Mucosa of rectum (tissue), 2 donors: ENCODE measurements at regions not wholly inside any gene's neighbourhood (a gene's known extent, or its start where the extent isn't known, plus 50 kb on each side); places are given as distances from the start of the nearest gene placed in this dataset.
"Not testable (repeated sequence)": the region's sequence is repeated elsewhere in the genome, so short reads cannot be mapped to it uniquely, and the experiment has no call there.

ENCODE experiments used
- H3K27ac ChIP-seq, 2 donors: one replicate each; pipeline ENCODE4 v1.7.0; 2013; ENCODE audit warnings: inconsistent platforms in 2 of 2, low read depth in 2 of 2, low read length in 2 of 2
- H3K27me3 ChIP-seq, 2 donors: one replicate each; pipeline ENCODE4 v1.7.0; 2013; ENCODE audit warnings: low read length in 2 of 2; ENCODE audit not compliant: control insufficient read depth in 2 of 2, insufficient read depth in 2 of 2
- H3K36me3 ChIP-seq, 2 donors: one replicate each; pipeline ENCODE4 v1.7.0; 2013; ENCODE audit warnings: low read length in 2 of 2; ENCODE audit not compliant: control insufficient read depth in 2 of 2, insufficient read depth in 2 of 2
- H3K4me1 ChIP-seq, 2 donors: one replicate each; pipeline ENCODE4 v1.7.0; 2013; ENCODE audit warnings: low read length in 2 of 2, mild to moderate bottlenecking in 1 of 2; ENCODE audit not compliant: control insufficient read depth in 2 of 2, insufficient read depth in 2 of 2
- H3K4me3 ChIP-seq, 2 donors: one replicate each; pipeline ENCODE4 v1.7.0; 2013; ENCODE audit warnings: low read length in 2 of 2
- H3K9ac ChIP-seq, 2 donors: one replicate each; pipeline ENCODE4 v1.7.0; 2013; ENCODE audit warnings: low read length in 2 of 2, low read depth in 1 of 2, mild to moderate bottlenecking in 1 of 2
- H3K9me3 ChIP-seq, 2 donors: one replicate each; pipeline ENCODE4 v1.7.0; 2013; ENCODE audit warnings: low read length in 2 of 2; ENCODE audit not compliant: control insufficient read depth in 2 of 2
- donor health status: healthy.
- donor health status: Normal muscosa, but diverticular disease.

DNA sequence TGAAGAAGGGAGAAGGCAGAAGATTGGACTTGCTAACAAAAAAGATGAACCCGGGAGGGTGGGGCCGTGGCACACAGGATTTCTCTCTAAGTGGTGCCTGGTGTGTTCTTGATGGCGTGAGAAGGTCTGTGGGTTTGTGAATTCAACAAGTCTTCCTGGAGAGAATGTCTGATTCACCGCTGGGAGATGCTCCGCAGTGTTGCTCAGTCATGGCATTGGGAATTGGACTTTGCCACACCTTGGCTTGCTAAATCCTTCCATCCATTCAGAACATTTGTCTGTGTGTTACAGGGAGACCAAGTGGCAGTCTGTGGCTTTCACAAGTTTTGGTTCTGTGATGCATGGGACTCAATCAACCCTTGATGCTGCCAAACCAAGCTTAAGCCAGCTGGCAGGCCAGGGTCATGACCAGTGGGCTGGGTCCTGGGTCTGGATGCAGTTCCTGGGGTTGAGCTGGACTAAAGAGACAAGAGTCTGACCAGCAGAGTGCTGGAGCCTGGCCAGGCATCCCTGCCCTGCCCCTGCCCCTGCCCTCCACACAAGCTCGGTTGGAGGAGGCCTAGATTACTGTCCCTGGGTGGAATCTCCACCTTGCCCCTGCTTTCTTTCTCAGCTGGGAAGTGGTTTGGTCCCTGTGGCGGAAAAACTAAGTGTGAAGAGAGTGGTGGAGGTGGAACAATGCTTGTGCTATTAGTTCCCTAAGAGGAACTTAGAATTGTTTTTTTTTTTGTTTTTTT lies 3073.7 kb downstream of the RPIA start:
- peaks cover 2 to 12% of the 10 kb centered on the region in 2 donors for H3K4me1 ChIP-seq
- H3K9ac ChIP-seq, H3K27me3 ChIP-seq, H3K36me3 ChIP-seq, H3K4me3 ChIP-seq, H3K9me3 ChIP-seq, H3K27ac ChIP-seq: not testable (repeated sequence)

DNA sequence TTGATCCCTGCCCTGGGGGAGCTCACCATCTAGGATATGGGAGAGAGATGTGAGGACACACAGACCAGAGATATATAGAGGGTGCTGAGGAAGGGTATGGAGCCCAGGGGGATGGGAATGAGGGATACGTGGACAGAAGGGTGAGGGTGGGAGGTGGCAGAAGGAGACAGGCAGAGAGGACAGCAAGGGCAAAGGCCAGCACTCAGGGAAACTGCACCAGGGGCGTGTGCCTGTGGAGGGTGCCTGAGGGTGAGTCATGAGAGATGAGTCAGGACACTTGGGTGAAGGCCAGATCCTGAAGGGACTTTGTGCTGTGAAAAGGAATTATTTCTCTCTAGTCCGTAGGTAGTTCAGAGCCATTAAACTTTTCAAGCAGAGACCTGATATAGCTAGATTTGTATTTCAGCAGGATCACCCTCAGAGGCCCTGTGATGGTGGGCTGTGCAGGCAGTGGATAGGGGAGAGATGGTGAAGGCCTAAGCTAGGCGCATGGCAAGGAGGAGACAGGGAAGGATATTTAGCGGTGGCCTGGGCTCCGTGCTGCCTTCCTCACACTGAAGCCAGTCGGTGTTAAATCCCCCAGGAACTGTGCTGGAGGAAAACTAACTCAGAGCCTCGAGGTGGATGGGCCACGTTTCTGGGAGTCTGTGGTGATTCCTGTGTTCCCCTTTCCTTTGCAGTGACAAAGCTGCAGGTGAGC lies 3075.0 kb downstream of the RPIA start:
- H3K9me3 ChIP-seq, H3K36me3 ChIP-seq, H3K4me3 ChIP-seq, H3K9ac ChIP-seq, H3K27me3 ChIP-seq: not testable (repeated sequence)
- Histone ChIP-seq H3K27ac (peak overlapping the region in 1 of 2 donors; percentile 27), H3K4me1 (peaks cover 2 to 12% of the 10 kb centered on the region in 2 donors)

DNA sequence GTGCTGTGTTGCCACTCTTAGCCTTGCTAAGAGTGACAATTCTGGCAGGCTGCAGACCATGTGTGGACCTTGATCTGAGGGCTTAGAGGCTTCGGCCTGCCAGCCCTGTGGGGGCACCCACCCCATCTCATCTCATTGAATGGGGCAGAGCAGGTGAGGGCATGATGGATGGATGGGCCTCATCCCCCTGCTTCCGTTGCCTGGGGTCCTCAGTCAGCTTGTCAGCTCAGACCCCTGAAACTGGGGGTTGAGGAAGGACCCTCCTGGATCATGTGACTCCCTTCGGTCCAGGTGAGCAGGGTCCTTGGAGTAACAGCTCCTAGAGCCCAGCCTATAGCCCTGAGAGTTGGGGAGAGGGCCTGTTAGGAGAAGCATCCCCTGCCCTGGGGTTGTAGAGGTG lies 3076.8 kb downstream of the RPIA start:
- H3K4me3 ChIP-seq, H3K27me3 ChIP-seq, H3K36me3 ChIP-seq, H3K27ac ChIP-seq, H3K9me3 ChIP-seq, H3K9ac ChIP-seq, H3K4me1 ChIP-seq: not testable (repeated sequence)

DNA sequence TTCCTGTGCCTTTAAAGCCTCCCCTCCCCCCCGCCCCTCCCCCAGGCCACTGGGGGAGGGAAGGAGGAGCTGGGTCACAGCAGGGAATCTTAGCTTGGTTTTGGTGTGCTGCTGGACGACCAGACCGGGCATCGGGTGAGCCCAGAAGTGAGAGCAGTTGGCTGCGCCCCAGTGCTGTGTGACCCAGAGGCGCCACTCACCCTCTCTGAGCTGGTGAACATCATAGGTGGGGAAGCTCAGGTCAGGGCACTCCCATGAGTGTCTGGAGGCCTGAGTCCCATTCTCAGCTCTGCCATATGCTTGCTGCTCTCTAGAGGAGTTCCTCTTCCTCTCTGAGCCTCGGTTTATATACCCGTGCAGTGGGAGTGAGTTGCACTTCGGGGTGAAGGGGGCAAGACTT lies 3077.5 kb downstream of the RPIA start:
- H3K4me1 ChIP-seq, H3K9ac ChIP-seq, H3K36me3 ChIP-seq, H3K4me3 ChIP-seq, H3K27me3 ChIP-seq, H3K9me3 ChIP-seq, H3K27ac ChIP-seq: not testable (repeated sequence)

DNA sequence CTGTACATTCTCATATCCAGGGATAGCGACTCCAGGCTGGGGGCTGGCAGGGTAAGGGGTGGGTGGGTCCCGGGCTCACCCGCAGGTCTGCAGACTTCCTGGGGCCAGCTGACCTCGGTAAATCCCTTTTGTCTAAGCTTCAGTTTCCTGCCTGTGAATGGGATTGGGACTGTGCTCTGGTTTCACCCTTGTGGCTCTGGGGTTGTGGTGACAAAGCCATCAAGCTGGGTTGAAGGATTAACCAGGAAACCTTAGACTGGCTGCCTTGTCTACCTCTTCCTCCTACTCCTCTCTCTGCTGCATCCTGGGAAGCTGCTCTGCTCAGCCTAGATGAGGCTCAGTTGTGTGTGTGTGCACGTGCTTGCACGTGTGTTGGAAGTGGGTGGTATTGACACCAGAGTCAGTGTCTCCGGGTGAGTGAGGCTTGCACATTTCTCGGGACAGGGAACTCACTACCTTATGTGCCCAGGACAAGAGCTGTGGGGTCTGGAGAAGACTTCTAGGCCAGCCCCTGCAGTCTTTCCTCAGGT lies 3078.6 kb downstream of the RPIA start:
- not testable (repeated sequence) for H3K4me1 ChIP-seq, H3K36me3 ChIP-seq, H3K9ac ChIP-seq, H3K9me3 ChIP-seq, H3K27ac ChIP-seq, H3K27me3 ChIP-seq, H3K4me3 ChIP-seq

DNA sequence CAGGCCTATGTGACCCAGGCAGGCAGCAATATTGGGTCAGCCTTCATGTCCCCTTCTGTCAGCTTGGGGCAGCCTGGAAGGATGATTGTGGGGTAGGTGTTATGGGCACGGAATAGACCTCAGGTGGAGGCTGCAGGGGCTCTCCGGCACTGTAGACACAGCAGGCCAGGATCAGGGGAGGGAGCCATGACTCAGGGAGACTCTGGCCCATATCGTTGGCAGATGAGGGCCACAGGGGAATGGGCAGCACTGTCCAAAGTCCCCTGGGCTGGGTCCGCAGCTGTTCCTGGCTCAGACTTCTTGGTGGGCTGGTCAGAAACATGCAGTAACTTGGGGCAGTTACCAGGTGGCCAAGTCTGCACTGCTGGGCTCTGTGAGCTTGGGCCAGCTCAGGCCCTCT lies 3080.1 kb downstream of the RPIA start:
- H3K27ac ChIP-seq, H3K4me1 ChIP-seq, H3K9me3 ChIP-seq, H3K9ac ChIP-seq, H3K4me3 ChIP-seq, H3K36me3 ChIP-seq, H3K27me3 ChIP-seq: not testable (repeated sequence)

DNA sequence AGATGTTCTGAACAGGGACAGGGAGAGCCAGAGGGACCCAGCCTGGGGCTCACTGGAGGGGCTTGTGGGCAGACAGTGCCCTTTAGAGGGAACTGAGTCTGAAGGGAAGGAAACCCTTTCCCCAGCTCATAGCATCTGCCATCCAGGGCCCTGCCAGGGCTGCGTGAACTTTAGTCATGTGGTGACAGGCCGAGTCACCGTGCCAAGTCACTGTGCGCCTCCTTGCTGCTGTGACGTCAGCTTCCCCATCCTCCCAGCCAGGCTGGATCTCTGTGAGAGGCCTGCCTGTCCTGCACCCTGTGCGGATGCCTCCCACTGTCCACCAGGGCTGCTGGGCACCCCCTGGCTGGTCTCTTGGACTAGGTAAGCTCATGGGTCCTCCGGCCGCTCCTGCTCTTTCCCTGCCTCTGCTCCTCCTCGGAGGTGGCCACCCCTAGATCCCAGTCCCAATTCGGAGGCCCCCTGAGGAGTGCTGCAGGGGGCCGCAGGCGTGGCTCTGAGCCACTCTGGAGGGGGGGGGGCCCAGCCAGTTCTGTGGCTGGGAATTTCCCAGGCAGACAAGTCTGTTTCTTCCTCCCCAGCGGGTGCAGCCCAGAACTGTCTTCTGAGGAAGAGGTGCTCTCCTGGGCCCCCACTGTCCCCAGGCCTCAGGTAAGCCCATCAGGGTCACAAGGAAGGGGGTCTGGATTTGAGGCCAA lies 3080.9 kb downstream of the RPIA start:
- not testable (repeated sequence) for H3K9ac ChIP-seq, H3K36me3 ChIP-seq, H3K27me3 ChIP-seq, H3K4me1 ChIP-seq, H3K4me3 ChIP-seq, H3K9me3 ChIP-seq, H3K27ac ChIP-seq

DNA sequence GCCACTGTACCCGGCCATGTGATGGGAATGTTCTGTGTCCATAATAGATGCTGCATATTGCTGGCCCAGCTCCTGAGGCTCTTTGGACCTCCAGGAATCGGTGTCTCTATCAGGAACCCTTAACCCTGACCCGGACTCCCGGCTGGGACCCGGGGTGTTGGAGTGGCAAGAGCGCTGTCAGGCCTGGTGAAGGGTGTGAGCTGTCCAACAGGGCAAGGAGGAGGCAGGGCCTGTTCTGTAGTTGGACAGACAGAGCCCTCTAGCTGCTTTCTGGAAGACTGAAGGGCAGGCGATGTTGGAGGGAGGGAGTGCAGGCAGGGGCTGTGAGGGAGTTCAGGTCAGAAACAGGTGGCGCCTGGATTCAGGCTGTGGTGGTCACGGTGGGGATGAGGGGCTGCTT lies 3082.3 kb downstream of the RPIA start:
- H3K9me3 ChIP-seq, H3K4me3 ChIP-seq, H3K27ac ChIP-seq, H3K36me3 ChIP-seq, H3K27me3 ChIP-seq, H3K4me1 ChIP-seq, H3K9ac ChIP-seq: not testable (repeated sequence)

DNA sequence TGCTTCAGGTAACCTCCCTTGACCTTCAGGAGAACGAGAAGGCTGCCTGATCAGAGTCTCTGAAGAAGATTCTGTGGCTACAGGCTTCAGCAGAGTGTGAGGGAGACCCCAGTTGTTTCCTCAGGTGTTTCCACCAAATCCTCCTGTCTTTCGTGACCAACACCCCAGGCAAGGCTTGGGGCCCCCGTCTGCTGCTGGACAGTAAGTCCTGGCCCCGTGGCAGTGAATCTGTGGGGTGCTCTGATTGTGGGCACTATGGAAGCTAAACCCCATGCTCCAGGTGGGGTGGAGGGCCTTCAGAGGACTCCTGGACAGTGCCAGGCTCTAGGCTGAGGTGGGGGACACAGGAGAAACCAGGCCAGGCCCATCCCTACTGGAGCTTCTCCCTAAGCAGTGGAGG lies 3083.7 kb downstream of the RPIA start:
- H3K27me3 ChIP-seq, H3K36me3 ChIP-seq, H3K4me3 ChIP-seq, H3K9ac ChIP-seq, H3K27ac ChIP-seq, H3K9me3 ChIP-seq, H3K4me1 ChIP-seq: not testable (repeated sequence)

DNA sequence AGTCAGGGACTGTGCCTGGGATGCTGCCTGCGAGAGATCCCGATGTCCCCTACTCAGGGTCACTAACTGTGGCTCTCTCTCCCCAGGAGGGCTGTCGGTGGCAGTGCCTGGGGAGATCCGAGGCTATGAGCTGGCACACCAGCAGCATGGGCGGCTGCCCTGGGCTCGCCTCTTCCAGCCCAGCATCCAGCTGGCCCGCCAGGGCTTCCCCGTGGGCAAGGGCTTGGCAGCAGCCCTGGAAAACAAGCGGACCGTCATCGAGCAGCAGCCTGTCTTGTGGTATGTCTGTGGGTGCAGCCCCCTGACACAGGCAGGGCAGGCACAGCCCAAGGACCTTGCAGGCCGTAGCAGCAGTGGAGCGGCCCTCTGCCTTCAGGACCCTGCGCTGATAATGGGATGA lies 3088.9 kb downstream of the RPIA start:
- not testable (repeated sequence) for H3K36me3 ChIP-seq, H3K9ac ChIP-seq, H3K4me3 ChIP-seq, H3K27me3 ChIP-seq, H3K9me3 ChIP-seq, H3K4me1 ChIP-seq, H3K27ac ChIP-seq
